ENCODE measurements at regions not wholly inside any gene's neighbourhood (a gene's known extent, or its start where the extent isn't known, plus 50 kb on each side); places are given as distances from the start of the nearest gene placed in this dataset.

DNA sequence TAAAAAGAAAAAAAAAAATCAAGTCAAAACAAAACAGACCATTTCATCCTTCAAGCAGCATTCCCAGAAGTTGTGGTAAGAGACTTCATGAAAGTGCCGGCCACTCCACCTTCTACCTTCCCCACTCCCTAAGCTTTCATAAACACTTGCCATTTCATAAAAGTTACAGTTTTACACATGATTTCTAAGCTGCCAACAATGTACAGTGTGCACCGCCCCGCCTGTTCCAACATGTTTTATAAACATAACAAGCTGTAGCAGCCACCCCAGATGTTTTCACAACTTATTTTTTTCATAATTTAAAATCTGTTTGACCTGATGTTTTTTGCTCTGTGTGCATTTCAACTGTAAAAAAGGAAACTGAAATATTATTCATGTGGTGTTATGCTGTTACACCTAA, 608.1 kb downstream of the TOX3 start:
- TF ChIP-seq POLR2A (IDR thresholded peaks at IDR 0.05) = no peak
- TF ChIP-seq, protein P1, sequence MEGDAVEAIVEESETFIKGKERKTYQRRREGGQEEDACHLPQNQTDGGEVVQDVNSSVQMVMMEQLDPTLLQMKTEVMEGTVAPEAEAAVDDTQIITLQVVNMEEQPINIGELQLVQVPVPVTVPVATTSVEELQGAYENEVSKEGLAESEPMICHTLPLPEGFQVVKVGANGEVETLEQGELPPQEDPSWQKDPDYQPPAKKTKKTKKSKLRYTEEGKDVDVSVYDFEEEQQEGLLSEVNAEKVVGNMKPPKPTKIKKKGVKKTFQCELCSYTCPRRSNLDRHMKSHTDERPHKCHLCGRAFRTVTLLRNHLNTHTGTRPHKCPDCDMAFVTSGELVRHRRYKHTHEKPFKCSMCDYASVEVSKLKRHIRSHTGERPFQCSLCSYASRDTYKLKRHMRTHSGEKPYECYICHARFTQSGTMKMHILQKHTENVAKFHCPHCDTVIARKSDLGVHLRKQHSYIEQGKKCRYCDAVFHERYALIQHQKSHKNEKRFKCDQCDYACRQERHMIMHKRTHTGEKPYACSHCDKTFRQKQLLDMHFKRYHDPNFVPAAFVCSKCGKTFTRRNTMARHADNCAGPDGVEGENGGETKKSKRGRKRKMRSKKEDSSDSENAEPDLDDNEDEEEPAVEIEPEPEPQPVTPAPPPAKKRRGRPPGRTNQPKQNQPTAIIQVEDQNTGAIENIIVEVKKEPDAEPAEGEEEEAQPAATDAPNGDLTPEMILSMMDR (IDR thresholded peaks at IDR 0.05) = no peak
